GM13976 (cell line): ENCODE measurements at regions not wholly inside any gene's neighbourhood (a gene's known extent, or its start where the extent isn't known, plus 50 kb on each side); places are given as distances from the start of the nearest gene placed in this dataset.

ENCODE experiments used
- DNase-seq: peaks from one replicate; pipeline ENCODE4 v3.0.0; 2012; ENCODE audit warnings: low spot score
- CTCF ChIP-seq: IDR thresholded peaks from 2 replicates; pipeline ENCODE4 v1.5.1; 2012; ENCODE audit warnings: borderline replicate concordance, mild to moderate bottlenecking; ENCODE audit not compliant: insufficient read depth; ENCODE audit errors: extremely low read depth, missing control alignments, control extremely low read depth
- in situ Hi-C: fragments of 300-500 bp; cut with MboI; formaldehyde crosslinking; loops from one replicate; pipeline ENCODE4 v1.12.0; 2022; ENCODE audit warnings: low sequenced_read_pairs, mixed read lengths, inconsistent platforms; ENCODE audit not compliant: unreplicated experiment

GRCh38 chr14:101019990-101020710 lies 116.6 kb upstream of the RTL1 start:
- in situ Hi-C loops, result no loop called here
- DNase-seq, result no peak
- no peak for TF ChIP-seq CTCF

GRCh38 chr14:101020834-101021370 lies 117.4 kb upstream of the RTL1 start:
- DNase-seq, result no peak
- TF ChIP-seq CTCF, result no peak
- in situ Hi-C loops, result no loop called here

GRCh38 chr14:101022121-101022520 lies 118.6 kb upstream of the RTL1 start:
- no peak for TF ChIP-seq CTCF
- DNase-seq, result no peak
- in situ Hi-C loops, result no loop called here

- DNase-seq, result no peak
- TF ChIP-seq CTCF, result no peak
- in situ Hi-C loops, result no loop called here
Observed at GRCh38 chr14:101022916-101023435, 119.5 kb upstream of the RTL1 start.

- in situ Hi-C loops, result no loop called here
- TF ChIP-seq CTCF, result no peak
- no peak for DNase-seq
Observed at GRCh38 chr14:101024686-101025085, 121.2 kb upstream of the RTL1 start.

GRCh38 chr14:101025131-101025530 lies 121.6 kb upstream of the RTL1 start:
- TF ChIP-seq CTCF, result no peak
- in situ Hi-C loops, result no loop called here
- no peak for DNase-seq
